DLD1 (cell line): ENCODE measurements at regions not wholly inside any gene's neighbourhood (a gene's known extent, or its start where the extent isn't known, plus 50 kb on each side); places are given as distances from the start of the nearest gene placed in this dataset.

Experiments
- in situ Hi-C: cut with HindIII; loops from 2 replicates; pipeline ENCODE4 v1.10.0; 2017; ENCODE audit warnings: low sequenced_read_pairs

- in situ Hi-C loops = no loop called here
These were observed 388.0 kb downstream of the SETD4 start for GRCh38 chr21:35672313-35672712.

- in situ Hi-C loops = no loop called here
These were observed 395.6 kb downstream of the SETD4 start for GRCh38 chr21:35664683-35665082.

- in situ Hi-C loops = no loop called here
These were observed 396.3 kb downstream of the SETD4 start for GRCh38 chr21:35663856-35664606.

GRCh38 chr21:35658242-35658641, 402.1 kb downstream of the SETD4 start:
- in situ Hi-C loops = no loop called here

GRCh38 chr21:35652872-35653271, 407.5 kb downstream of the SETD4 start:
- in situ Hi-C loops = no loop called here

GRCh38 chr21:35652196-35652595, 408.1 kb downstream of the SETD4 start:
- in situ Hi-C loops = no loop called here

GRCh38 chr21:35651196-35651595, 409.1 kb downstream of the SETD4 start:
- in situ Hi-C loops = no loop called here

GRCh38 chr21:35649186-35649585, 411.1 kb downstream of the SETD4 start:
- in situ Hi-C loops = no loop called here

- in situ Hi-C loops = no loop called here
These were observed 411.8 kb downstream of the SETD4 start for GRCh38 chr21:35648512-35648911.

GRCh38 chr21:35646606-35647005, 413.7 kb downstream of the SETD4 start:
- in situ Hi-C loops = no loop called here

GRCh38 chr21:35645991-35646390, 414.3 kb downstream of the SETD4 start:
- in situ Hi-C loops = no loop called here

- in situ Hi-C loops = no loop called here
These were observed 415.8 kb downstream of the SETD4 start for GRCh38 chr21:35644523-35644922.

GRCh38 chr21:35643176-35643575, 417.1 kb downstream of the SETD4 start:
- in situ Hi-C loops = no loop called here

- in situ Hi-C loops = no loop called here
These were observed 418.9 kb downstream of the SETD4 start for GRCh38 chr21:35641271-35642016.

- in situ Hi-C loops = no loop called here
These were observed 422.9 kb downstream of the SETD4 start for GRCh38 chr21:35637431-35637830.

GRCh38 chr21:35635994-35636393, 424.3 kb downstream of the SETD4 start:
- in situ Hi-C loops = no loop called here

- in situ Hi-C loops = no loop called here
These were observed 425.1 kb downstream of the SETD4 start for GRCh38 chr21:35635261-35635660.

- in situ Hi-C loops = no loop called here
These were observed 426.8 kb downstream of the SETD4 start for GRCh38 chr21:35633501-35633900.

- in situ Hi-C loops = no loop called here
These were observed 427.6 kb downstream of the SETD4 start for GRCh38 chr21:35632711-35633110.

GRCh38 chr21:35628316-35628715, 432.0 kb downstream of the SETD4 start:
- in situ Hi-C loops = no loop called here

GRCh38 chr21:35627462-35627861, 432.9 kb downstream of the SETD4 start:
- in situ Hi-C loops = no loop called here

- in situ Hi-C loops = no loop called here
These were observed 434.8 kb downstream of the SETD4 start for GRCh38 chr21:35625576-35625975.
